DMS 273 (cell line): ENCODE measurements at regions not wholly inside any gene's neighbourhood (a gene's known extent, or its start where the extent isn't known, plus 50 kb on each side); places are given as distances from the start of the nearest gene placed in this dataset.

Experiments
- DNase-seq: peaks from one replicate; lab custom pipeline; 2025; ENCODE audit not compliant: unreplicated experiment; lab: John Stamatoyannopoulos, UW

- DNase-seq, result no peak
Measured at GRCh38 chr4:23547096-23547495, 342.8 kb downstream of the PPARGC1A start.

- no peak for DNase-seq
Measured at GRCh38 chr4:23539969-23540569, 349.8 kb downstream of the PPARGC1A start.

- no peak for DNase-seq
Measured at GRCh38 chr4:23533859-23534258, 356.0 kb downstream of the PPARGC1A start.

GRCh38 chr4:23516716-23517115 lies 373.1 kb downstream of the PPARGC1A start:
- DNase-seq, result no peak

- no peak for DNase-seq
Measured at GRCh38 chr4:23504083-23504482, 385.8 kb downstream of the PPARGC1A start.

GRCh38 chr4:23500894-23501449 lies 388.9 kb downstream of the PPARGC1A start:
- no peak for DNase-seq

- peak; percentile 0 for DNase-seq
Measured at GRCh38 chr4:23485801-23486200, 404.0 kb downstream of the PPARGC1A start.

GRCh38 chr4:23484689-23485088 lies 405.2 kb downstream of the PPARGC1A start:
- DNase-seq, result no peak

- DNase-seq, result no peak
Measured at GRCh38 chr4:23483320-23483960, 406.4 kb downstream of the PPARGC1A start.

GRCh38 chr4:23481566-23481965 lies 408.3 kb downstream of the PPARGC1A start:
- DNase-seq, result no peak

- DNase-seq, result no peak
Measured at GRCh38 chr4:23477905-23478304, 411.9 kb downstream of the PPARGC1A start.

- DNase-seq, result no peak
Measured at GRCh38 chr4:23476515-23477090, 413.2 kb downstream of the PPARGC1A start.

- DNase-seq, result no peak
Measured at GRCh38 chr4:23463071-23463470, 426.8 kb downstream of the PPARGC1A start.

- DNase-seq, result no peak
Measured at GRCh38 chr4:23458054-23458453, 431.8 kb downstream of the PPARGC1A start.

GRCh38 chr4:23456864-23457263 lies 433.0 kb downstream of the PPARGC1A start:
- no peak for DNase-seq

- peak; percentile 41 for DNase-seq
Measured at GRCh38 chr4:23455456-23456158, 434.2 kb downstream of the PPARGC1A start.

- DNase-seq, result no peak
Measured at GRCh38 chr4:23441530-23442069, 448.2 kb downstream of the PPARGC1A start.

GRCh38 chr4:23438764-23439163 lies 451.1 kb downstream of the PPARGC1A start:
- no peak for DNase-seq

GRCh38 chr4:23429497-23429896 lies 460.4 kb downstream of the PPARGC1A start:
- no peak for DNase-seq

- DNase-seq, result no peak
Measured at GRCh38 chr4:23425570-23425969, 464.3 kb downstream of the PPARGC1A start.

GRCh38 chr4:23423540-23423939 lies 466.3 kb downstream of the PPARGC1A start:
- no peak for DNase-seq
